GM18508 (cell line): ENCODE measurements at regions not wholly inside any gene's neighbourhood (a gene's known extent, or its start where the extent isn't known, plus 50 kb on each side); places are given as distances from the start of the nearest gene placed in this dataset.

Experiments used
- ATAC-seq: cut with Tn5 transposase; IDR thresholded peaks from one replicate; pipeline ENCODE4 v1.9.1; 2021; ENCODE audit warnings: moderate number of reproducible peaks; ENCODE audit not compliant: insufficient read depth, unreplicated experiment

DNA sequence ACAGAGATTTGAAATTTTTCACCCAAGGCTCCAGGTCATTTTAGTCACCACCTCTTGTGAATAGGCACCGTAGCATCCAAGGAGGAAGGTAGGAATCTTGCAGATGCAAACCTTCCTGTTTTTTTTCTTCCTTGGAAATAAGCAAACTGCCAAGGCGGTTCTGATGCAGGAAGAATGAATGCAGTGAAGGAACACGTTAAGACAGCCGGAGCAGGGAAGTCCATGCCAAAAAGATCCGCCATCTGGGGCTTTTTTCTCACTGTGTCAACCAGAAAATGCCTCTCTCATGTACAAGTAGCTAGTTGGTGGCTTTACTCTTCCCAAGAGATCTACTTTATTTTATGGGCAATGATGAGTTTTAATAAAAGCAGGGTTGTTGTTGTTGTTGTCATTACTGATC, 142.4 kb downstream of the ZIC5 start:
- no peak for ATAC-seq

DNA sequence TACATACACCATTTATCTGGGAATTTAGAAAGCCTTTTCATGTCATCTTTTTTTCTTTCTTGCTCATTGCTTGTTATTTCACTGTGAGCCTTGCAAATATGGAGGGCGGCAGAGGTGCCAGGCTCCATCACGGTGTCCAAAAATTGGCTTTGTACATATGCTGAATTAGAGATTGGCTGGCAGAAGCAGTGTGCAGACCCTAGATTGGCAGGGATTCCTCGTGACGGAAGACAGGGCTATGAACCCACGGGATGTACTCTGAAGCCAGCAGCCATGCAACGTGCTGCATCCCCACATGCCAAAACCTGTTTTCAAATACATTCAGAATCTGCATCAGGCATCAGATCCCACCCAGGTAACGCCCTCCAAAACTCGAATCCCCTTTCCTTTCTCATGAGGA, 142.8 kb downstream of the ZIC5 start:
- no peak for ATAC-seq

DNA sequence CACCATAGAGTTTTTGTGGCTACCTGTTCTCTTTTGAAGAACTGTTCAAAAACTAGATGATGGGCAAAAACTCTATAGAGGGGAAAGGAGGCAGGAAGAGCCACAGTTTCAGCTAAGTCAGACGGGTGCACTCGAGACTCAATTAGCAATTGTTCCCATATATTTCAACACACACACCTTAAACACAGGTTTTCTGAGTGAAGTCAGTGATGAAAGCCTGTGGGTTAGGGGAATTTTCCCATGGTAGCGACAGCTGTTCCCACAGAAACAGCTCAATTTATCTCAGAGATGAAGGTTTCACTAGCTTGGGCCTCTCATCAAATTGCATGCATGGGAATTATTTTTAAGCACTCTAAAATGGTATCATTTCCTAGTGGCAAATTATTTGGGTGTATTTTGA, 143.4 kb downstream of the ZIC5 start:
- ATAC-seq: no peak

DNA sequence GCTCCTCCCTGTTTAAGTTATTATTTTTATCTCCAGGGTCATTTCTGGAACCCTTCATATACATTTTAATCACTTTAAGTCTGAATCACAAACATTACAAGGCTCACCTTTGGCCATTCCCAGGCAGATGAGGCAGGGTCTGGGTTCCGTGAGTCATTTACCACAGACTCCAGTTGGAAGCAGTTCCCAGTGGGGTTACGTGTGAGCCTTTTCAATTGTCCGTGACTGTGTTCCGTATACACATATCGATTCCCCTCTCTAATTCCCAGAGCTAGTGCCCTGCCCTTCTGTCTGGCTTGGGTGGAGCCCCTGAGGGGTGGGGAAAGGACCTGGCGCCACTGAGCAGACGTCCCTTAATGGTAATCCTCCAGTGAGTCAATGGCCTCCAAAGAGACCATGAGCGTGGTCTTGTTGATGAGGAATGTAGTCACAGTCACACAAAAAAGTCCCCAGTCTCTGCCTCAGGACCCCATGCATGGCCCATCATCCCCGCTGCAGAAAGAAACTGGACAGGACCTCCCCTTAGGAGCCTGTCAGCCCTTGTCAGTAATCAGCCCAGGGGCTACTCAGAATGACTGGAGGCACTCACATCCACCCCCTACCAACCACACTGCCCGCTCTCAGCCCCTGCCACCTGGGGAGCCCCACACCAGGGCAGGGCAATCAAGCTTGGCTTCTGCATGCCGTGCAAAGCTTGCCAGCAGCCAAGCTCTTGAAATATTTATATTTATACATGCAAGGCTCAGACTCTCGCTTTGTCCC, 144.4 kb downstream of the ZIC5 start:
- no peak for ATAC-seq

DNA sequence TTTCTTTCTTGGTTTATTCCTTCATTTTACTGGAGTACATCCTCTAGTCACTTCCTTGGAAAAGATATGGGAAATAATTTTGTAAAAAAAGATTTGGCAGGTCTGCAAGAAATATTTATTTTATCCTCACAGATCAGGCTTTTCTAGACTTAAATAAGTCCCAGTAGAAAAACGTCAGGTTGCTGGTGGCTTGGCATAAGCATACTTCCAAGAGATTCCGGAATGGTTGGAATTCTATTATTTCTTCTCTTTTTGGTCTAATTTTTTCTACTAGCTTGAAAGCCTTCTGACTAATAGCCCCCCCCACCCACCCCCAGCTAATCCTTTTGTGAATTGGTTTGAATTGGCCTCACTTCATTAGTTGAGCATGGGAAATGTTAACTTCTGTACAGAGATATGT, 147.6 kb downstream of the ZIC5 start:
- no peak for ATAC-seq

DNA sequence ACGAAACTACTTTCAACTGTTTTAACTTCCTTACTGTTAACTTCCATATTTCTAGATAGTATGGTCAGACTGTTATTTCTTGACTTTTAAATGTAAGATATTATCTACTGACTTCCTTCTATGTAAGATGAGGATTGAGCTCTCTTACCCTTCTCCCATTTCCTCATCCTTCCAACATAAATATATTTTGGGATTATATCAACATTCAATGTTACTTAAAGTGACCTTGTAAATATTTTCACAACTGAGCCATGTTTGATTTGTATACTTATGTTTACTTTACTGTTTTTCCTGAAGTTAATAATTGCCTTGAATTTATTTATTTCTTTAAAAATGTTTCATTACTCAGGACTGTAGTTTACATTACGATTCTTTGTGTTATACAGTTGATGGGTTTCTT, 148.7 kb downstream of the ZIC5 start:
- ATAC-seq: no peak

DNA sequence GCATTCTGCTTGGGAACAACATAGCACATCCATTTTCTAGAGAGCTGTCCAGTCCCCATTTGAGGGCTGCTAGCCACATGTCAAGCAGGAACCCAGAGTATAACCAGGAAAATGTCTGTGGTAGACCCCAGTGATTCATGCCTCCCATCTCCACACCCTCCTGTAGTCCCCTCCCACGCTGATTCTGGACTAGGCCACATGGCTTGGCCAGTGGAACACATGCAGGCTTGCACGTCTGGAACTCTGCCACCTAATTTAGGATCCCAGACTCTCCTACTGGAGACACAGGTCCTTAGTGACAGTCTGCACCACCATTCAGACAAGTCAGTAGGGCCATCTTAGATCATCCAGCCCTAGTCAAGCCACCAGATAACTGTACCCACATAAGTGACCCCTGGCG, 149.8 kb downstream of the ZIC5 start:
- ATAC-seq: no peak

DNA sequence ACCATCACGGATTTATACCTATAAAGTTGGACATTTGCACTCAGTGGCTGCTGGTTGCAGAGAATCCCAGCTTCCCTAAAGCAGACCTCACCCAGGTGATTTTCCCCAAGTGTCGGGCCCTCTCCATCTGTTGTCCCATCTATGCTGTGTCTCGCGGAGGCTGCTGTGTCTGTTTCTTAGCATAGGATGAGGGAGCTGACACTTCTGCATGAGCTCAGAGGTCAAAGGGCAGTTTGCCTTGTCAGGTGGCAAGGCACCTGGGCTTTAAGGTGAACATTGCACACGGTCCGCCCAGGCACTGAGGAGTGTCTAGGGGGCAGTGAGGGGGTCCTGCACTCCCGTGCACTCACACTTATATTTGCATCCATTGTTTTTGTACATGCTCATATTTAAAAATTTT, 151.6 kb downstream of the ZIC5 start:
- no peak for ATAC-seq

DNA sequence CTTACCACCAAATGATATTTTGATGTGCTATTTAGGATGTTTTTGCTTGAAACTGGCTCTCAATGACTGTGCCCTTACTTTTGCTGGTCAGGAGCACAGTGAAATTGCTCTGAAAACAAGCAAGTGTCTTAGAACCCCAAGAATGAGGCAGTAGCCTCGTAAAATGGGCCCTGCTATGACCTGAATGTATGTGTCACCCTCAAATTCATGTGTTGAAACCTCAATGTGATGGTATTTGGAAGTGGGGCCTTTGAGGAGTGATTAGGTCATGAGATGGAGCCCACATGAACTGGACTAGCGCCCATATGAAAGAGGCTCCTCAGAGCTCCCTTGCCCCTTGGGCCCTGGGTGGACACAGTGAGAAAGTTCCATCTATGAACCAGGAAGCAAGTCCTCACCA, 155.2 kb downstream of the ZIC5 start:
- ATAC-seq: no peak

DNA sequence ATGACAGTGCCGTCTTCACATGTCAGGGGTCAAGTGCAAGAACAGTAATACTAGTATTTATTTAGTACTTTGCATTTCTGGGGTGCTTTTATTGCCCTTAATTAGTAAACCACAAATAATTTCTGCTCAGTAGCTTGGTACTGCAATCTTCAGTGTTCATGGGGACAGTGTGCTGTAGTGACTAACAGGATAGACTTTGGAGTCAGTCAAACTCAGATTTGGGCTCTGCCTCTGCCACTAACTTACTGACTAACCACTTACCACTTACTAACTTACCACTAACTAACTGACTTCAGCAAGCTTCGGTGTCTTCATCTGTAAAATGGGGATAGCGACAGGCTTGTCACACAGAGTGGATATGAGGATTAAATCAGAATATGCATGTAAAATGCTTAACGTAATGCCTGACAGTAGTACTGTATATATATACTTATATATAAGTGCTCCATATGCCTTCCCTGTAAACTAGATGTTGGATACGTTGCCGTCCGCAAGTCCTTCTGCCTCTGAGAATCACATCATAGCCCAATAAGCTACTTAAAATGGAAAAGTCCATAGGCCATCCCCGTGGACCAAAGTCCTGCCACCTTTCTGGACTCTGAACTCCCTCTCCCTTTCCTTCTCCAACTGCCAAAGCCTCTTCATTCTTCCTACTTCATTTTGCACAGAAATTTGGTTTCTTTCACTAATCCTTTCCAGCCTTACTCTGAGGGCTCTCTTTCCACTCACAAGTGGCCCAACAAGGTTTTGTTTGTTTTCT, 158.1 kb downstream of the ZIC5 start:
- no peak for ATAC-seq

DNA sequence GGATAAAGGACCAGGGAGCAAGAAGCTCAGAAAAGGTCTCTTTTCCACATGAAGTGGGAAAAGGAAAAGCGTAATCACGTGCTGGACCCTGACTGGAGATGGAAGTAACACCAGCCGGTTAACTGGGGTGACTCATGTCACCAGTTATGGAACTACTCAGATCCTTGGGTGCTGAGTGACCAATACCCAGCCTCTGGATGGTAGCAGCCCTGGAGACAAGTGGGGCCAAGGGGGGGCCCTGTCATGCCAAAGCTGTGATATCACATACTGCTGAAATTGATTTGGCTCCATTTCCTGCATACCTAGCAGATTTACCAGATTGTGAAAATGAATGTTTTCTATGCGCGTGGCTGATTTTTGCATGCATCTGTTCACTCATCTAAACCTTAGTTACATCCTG, 158.9 kb downstream of the ZIC5 start:
- ATAC-seq: no peak

DNA sequence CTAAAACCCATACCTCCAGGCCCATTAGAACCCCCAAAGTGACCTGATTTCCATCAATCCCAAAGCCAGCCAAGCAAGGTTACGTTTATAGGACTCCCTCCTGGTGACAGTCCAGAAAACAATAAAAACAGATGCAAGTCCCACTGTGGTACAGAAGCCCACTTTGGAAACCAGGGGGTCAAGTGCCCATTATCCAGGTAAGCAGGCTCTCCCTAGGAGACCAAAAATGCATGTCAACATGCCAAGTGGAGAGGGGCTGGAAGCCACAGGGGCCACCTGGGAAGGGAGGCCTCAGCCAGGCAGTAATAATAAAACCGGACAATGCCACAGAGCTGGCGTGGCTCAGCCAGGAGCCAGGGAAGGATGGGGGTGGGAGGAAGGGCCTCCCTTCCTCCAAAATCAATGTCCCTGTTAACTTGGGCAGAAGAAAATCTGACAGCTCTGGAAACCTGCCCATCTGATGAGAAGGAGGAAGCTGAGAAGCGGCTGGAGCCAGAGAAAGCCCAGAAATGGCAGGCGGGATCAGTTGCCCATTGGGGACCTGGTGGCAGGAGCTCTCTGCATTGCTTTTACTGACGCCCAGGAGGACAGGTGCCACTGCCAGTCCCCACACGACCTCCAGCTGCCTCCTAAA, 160.4 kb downstream of the ZIC5 start:
- no peak for ATAC-seq

DNA sequence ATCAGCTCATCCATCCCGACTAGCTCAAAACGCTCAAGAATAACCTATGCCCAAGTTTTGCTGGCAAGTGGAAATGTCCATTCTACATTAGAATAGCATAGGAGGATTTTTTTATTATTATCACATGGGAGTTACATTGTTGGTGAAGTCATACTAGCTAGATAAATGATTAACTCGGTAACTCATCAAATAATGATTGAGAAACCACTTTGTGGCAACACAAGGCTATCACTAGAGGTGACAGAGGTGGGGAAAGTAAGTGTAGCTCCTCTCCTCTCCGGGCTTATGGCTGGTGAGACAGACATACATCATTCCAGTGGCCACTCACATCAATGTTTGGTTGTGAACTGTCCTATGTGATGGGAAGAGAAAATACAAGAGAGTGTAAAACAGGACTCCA, 161.6 kb downstream of the ZIC5 start:
- ATAC-seq: no peak

DNA sequence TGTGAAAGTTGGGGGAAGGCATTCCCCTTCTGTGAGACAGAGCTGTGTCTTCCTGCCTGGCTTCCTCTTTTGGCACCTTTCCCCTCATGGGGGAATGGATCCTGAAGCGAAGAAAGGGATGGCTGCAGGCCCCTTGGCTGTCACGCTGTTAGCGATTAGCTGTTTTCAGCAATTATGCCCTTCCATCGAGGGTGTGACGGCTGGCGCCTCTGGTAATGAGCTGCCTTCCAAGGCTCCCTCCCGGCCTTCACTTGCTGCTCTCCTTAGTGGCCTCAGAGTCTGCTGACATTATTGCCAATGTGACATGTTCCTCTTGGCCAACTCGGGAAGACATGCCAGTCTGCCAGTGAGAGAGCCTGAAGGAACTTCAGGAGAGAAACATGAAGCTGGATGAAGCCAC, 162.1 kb downstream of the ZIC5 start:
- no peak for ATAC-seq

DNA sequence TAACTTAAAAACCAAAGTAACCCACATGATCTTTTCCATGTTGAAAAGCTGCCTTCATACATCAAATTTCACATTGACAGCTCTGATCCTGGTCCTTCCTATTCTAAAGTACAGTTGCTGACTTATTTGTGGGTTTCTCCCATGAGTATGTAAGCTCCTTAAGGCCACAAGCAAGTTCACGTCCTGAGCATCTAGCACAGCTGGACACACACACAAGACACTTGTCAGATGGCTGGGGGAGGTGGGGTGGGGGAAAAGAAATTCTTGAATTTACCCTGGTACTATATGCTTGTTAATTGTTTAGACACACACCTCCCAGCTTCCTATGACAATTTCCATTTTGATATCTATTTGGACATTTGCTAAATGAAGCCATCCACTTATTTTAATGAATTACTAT, 162.8 kb downstream of the ZIC5 start:
- ATAC-seq: no peak

DNA sequence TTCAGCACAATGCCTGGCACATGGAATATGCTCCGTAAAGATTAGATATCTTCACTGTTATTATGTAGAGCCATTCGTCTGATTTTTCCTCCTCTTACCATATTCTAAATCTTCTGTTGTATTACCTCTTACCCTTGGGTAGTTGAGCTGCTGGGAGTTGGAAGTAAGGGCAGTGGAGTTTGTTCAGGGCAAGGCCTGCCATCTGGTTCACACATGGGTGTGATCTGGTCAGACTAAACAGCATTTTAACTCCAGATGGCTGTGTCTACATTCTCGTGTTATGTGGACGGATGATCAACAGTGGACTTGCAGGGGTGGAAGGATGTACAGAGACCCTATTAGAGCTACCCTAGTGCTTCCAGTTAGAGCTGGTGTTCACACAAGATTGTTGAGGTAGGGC, 164.9 kb downstream of the ZIC5 start:
- no peak for ATAC-seq

DNA sequence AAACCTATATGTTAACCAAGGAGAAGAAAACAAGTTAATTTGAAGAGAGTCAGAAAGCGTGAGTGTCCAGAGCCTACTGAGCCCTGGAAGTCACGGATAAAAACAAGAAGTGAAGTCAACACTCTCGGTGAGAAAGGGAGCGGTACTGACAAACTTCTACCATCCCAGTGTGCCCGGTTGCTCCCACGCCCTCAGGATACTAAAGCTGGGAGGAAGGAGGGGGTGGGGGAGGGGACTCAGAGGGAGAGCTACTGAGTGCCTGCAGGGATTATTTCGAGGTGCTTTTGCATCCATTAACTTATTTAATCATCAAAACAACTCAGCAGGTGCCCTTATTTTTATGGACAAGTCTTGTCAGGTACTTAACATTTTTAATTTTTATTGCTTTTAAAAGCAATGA, 166.2 kb downstream of the ZIC5 start:
- ATAC-seq: no peak

DNA sequence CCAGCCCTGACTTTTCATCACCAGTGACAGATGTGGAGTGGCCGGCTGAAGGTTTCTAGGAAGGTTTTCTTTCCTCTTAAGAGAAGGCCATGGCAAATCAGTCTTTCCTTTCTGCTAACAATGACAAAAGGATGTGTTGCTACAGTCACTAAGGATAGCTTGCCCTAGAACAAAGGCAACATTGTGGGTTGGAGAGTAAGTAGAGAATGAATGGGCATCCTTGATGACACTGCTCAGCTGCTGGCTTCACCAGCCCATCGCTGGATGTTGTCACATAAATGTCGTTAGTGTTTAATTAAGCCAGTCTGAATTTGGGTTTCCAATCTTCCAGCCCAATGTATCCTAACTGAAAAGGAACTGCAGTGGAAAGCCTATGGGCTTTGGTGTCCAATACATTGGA, 168.4 kb downstream of the ZIC5 start:
- no peak for ATAC-seq

DNA sequence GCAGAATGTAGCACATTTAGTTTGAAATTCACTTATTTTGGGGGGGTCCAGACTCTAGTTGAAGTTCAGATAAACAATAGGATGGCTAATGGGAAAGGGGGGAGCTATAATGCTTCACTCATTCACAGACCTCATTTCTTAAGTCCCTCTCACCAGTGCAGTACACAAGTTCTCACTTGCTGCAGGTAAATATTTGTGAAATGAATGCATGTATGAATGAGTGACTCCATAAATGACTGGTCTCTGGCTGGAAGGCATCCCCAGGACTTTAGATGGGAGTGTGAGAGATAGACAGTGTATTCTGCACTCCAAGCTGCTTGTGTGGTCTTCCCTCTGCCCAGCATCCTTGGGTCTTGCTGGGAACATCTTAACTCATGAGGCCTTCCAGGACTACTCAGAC, 169.2 kb downstream of the ZIC5 start:
- no peak for ATAC-seq

DNA sequence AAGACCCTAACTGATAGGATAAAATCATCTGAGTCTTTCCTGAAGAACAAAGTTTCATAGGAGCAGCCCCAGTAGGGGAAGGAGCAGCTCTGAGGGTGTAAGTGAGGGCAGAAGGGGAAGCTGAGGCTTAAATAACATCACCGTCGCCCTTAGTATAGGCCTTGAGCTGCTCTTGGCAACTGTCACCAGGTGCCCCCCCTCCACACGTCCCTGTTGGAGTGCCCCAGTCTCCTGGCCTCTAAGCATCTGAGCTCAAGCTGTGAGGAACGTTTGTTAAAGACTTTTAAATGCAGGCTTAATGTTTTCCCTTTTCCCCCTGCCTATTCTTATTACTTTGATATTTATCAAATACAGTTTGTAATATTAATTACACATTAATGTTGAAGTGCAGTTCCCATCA, 170.6 kb downstream of the ZIC5 start:
- no peak for ATAC-seq

DNA sequence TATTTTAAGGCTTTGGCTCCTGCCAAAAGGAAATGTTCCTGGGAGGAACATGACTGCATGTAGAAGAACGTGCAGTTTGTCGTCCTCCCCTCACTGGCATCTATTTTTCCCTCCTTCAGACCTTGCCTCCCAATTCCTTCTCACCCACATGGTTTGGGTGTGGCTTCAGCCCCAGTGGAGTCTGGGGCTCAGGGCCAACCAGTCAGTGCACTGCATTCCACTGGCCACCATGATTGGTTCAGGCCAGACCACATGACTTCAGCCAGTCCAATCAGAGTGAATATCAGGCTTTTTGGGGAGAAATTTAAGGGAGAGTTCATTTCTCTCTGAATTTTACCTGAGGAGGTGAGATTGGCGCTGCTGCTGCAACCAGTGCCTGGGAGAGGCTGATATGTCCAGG, 171.6 kb downstream of the ZIC5 start:
- ATAC-seq: no peak

DNA sequence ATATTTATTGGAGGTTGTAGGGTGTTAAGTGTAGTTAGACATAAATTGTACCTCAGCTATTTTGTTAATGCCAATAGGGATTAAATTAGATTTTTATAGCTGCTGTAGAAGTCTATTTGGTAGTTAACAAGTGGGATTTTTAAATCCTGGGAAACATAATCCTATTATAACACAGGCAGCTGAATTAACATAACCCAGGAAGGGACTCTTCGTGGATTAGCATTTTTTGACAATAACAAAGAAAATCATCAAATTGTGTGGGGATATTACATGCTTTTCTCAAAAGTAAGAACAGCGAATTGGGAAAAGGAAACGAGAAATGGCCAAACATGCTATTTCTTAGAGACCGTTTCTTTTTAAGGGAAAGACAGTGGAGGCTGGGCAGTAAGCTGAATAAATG, 172.8 kb downstream of the ZIC5 start:
- ATAC-seq: no peak
